C4-2B (cell line): ENCODE measurements at regions not wholly inside any gene's neighbourhood (a gene's known extent, or its start where the extent isn't known, plus 50 kb on each side); places are given as distances from the start of the nearest gene placed in this dataset.

ENCODE experiments used
- CTCF ChIP-seq: fragments of 450-650 bp; conservative IDR thresholded peaks from 2 replicates; pipeline ENCODE4 v1.5.1; 2017; ENCODE audit warnings: mild to moderate bottlenecking
- ZFX ChIP-seq: fragments of 450-650 bp; IDR thresholded peaks from 2 replicates; pipeline ENCODE4 v1.6.1; 2017

- TF ChIP-seq CTCF (no peak), ZFX (no peak)
Observed at GRCh38 chr10:128855618-128856428, 611.2 kb upstream of the MGMT start.
